GOT3 (cell line): ENCODE measurements at regions not wholly inside any gene's neighbourhood (a gene's known extent, or its start where the extent isn't known, plus 50 kb on each side); places are given as distances from the start of the nearest gene placed in this dataset.
"Not testable (repeated sequence)": the region's sequence is repeated elsewhere in the genome, so short reads cannot be mapped to it uniquely, and the experiment has no call there.

Experiments used
- DNase-seq: peaks from one replicate; lab custom pipeline; 2025; ENCODE audit warnings: mixed read lengths; lab: John Stamatoyannopoulos, UW

GRCh38 chr4:138663883-138664282 lies 351.7 kb upstream of the NOCT start:
- no peak for DNase-seq

- no peak for DNase-seq
Observed at GRCh38 chr4:138659812-138660316, 355.7 kb upstream of the NOCT start.

- no peak for DNase-seq
Observed at GRCh38 chr4:138659037-138659811, 356.4 kb upstream of the NOCT start.

- DNase-seq: no peak
Observed at GRCh38 chr4:138658518-138658917, 357.1 kb upstream of the NOCT start.

- DNase-seq: no peak
Observed at GRCh38 chr4:138656990-138657389, 358.6 kb upstream of the NOCT start.

GRCh38 chr4:138655985-138656384 lies 359.6 kb upstream of the NOCT start:
- no peak for DNase-seq

GRCh38 chr4:138655286-138655685 lies 360.3 kb upstream of the NOCT start:
- no peak for DNase-seq

GRCh38 chr4:138650929-138651448 lies 364.6 kb upstream of the NOCT start:
- DNase-seq: no peak

GRCh38 chr4:138650495-138650894 lies 365.1 kb upstream of the NOCT start:
- DNase-seq: no peak

GRCh38 chr4:138647433-138647832 lies 368.1 kb upstream of the NOCT start:
- no peak for DNase-seq

GRCh38 chr4:138646383-138646782 lies 369.2 kb upstream of the NOCT start:
- no peak for DNase-seq

- no peak for DNase-seq
Observed at GRCh38 chr4:138645289-138645688, 370.3 kb upstream of the NOCT start.

GRCh38 chr4:138644322-138644721 lies 371.3 kb upstream of the NOCT start:
- DNase-seq: no peak

GRCh38 chr4:138643827-138644226 lies 371.8 kb upstream of the NOCT start:
- no peak for DNase-seq

- no peak for DNase-seq
Observed at GRCh38 chr4:138639018-138639741, 376.4 kb upstream of the NOCT start.

- no peak for DNase-seq
Observed at GRCh38 chr4:138636781-138637180, 378.8 kb upstream of the NOCT start.

- DNase-seq: no peak
Observed at GRCh38 chr4:138634915-138635314, 380.7 kb upstream of the NOCT start.

GRCh38 chr4:138633580-138633904 lies 382.0 kb upstream of the NOCT start:
- DNase-seq: no peak

- no peak for DNase-seq
Observed at GRCh38 chr4:138632856-138633579, 382.6 kb upstream of the NOCT start.

GRCh38 chr4:138630666-138631065 lies 384.9 kb upstream of the NOCT start:
- no peak for DNase-seq

GRCh38 chr4:138629669-138630068 lies 385.9 kb upstream of the NOCT start:
- DNase-seq: no peak

- DNase-seq: no peak
Observed at GRCh38 chr4:138627096-138627495, 384.9 kb upstream of the SLC7A11 start.

- DNase-seq: not testable (repeated sequence)
Observed at GRCh38 chr4:138622362-138622761, 380.2 kb upstream of the SLC7A11 start.
